Spinal cord (tissue), 9 donors: ENCODE measurements at regions not wholly inside any gene's neighbourhood (a gene's known extent, or its start where the extent isn't known, plus 50 kb on each side); places are given as distances from the start of the nearest gene placed in this dataset.
"Not testable (repeated sequence)": the region's sequence is repeated elsewhere in the genome, so short reads cannot be mapped to it uniquely, and the experiment has no call there.

Source experiments
- DNase-seq, 6 donors: peaks; one replicate each; pipeline versions ENCODE4 v3.0.0 to v3.0.0-alpha.2; 2013 to 2015; ENCODE audit warnings: low spot score in 6 of 6, low read depth in 4 of 6
- H3K27ac ChIP-seq: one replicate; pipeline ENCODE4 v1.5.1; 2013; ENCODE audit warnings: low read depth, low read length, control low read depth
- H3K27me3 ChIP-seq: one replicate; pipeline ENCODE4 v1.6.1; 2013; ENCODE audit warnings: low read length; ENCODE audit not compliant: control insufficient read depth, insufficient read depth
- H3K36me3 ChIP-seq: one replicate; pipeline ENCODE4 v1.6.1; 2013; ENCODE audit warnings: low read length; ENCODE audit not compliant: control insufficient read depth, insufficient read depth
- H3K4me1 ChIP-seq: one replicate; pipeline ENCODE4 v1.6.1; 2013; ENCODE audit warnings: low read length; ENCODE audit not compliant: control insufficient read depth, insufficient read depth
- H3K4me3 ChIP-seq: one replicate; pipeline ENCODE4 v1.5.1; 2013; ENCODE audit warnings: low read depth, low read length, control low read depth
- H3K9me3 ChIP-seq: one replicate; pipeline ENCODE4 v1.6.1; 2013; ENCODE audit warnings: low read length; ENCODE audit not compliant: control insufficient read depth, insufficient read depth
- WGBS: methylation state at CpG from one replicate; pipeline ENCODE4 v1.1.5; 2013; ENCODE audit warnings: missing lambda C conversion rate; ENCODE audit not compliant: insufficient coverage; 5-methylcytosine and 5-hydroxymethylcytosine counted together
- donor health status: healthy.

GRCh38 chr7:101753316-101753715 is 64.1 kb upstream of the CUX1 start:
- DNase-seq: no peak
- no peaks in the 10 kb centered on the region for H3K36me3 ChIP-seq
- H3K27ac ChIP-seq: no peak overlapping the region
- 74% methylated on average over 9 of the region's 10 CpGs for WGBS
- H3K4me3 ChIP-seq: no peak overlapping the region
- peaks cover 6% of the 10 kb centered on the region for H3K4me1 ChIP-seq
- H3K9me3 ChIP-seq: no peaks in the 10 kb centered on the region
- H3K27me3 ChIP-seq: peaks cover 7% of the 10 kb centered on the region

GRCh38 chr7:101754424-101755159 is 62.8 kb upstream of the CUX1 start:
- H3K4me3 ChIP-seq: peak overlapping the region; percentile 39
- peaks cover 7% of the 10 kb centered on the region for H3K27me3 ChIP-seq
- H3K36me3 ChIP-seq: no peaks in the 10 kb centered on the region
- H3K4me1 ChIP-seq: peaks cover 5% of the 10 kb centered on the region
- WGBS: 11% methylated on average over 16 of the region's 22 CpGs
- no peaks in the 10 kb centered on the region for H3K9me3 ChIP-seq
- H3K27ac ChIP-seq: peak overlapping the region; percentile 2
- peak in 4 of 6 donors; percentile 26 to 86 (median 56) for DNase-seq

DNA sequence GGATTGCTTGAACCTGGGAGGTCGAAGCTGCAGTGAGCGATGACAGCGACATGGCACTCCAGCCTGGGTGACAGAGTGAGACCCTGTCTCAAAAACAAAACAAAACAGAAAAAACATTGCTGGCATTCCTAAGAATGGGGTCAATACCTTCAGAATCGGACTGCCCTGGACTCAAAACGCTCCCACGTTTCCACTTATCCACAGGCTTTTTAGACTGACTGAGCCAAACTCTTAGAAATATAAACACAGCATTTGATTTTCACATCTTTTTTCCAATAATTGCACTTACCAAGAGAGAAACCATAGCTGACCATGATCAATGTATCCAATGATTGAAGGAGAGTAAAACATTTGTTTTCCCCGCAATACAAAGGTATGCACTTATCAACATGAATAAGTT is 59.5 kb upstream of the CUX1 start:
- H3K27ac ChIP-seq: no peak overlapping the region
- WGBS: 92% methylated on average over 6 of the region's 7 CpGs
- H3K4me1 ChIP-seq: peaks cover 5% of the 10 kb centered on the region
- peaks cover 7% of the 10 kb centered on the region for H3K27me3 ChIP-seq
- no peaks in the 10 kb centered on the region for H3K9me3 ChIP-seq
- H3K36me3 ChIP-seq: no peaks in the 10 kb centered on the region
- no peak overlapping the region for H3K4me3 ChIP-seq
- DNase-seq: no peak

DNA sequence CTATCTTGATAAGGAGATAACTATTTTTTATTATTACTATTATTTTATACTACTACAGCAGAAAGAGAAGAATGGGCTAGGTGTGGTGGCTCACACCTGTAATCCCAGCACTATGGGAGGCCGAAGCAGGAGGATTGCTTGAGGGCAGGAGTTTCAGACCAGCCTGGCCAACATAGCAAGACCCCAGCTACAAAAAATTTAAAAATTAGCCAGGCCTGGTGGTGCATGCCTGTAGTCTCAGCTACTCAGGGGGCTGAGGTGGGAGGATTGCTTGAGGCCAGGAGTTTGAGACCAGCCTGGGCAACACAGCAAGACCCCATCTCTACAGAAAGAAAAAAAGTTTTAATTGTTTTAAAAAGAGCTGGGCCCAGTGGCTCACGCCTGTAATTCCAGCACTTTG is 58.9 kb upstream of the CUX1 start:
- DNase-seq, H3K9me3 ChIP-seq, H3K36me3 ChIP-seq, H3K4me3 ChIP-seq, H3K4me1 ChIP-seq, H3K27me3 ChIP-seq, H3K27ac ChIP-seq: not testable (repeated sequence)
- WGBS: no CpG with 5 or more reads among the region's 2 CpGs

- no peaks in the 10 kb centered on the region for H3K27me3 ChIP-seq
- H3K9me3 ChIP-seq: no peaks in the 10 kb centered on the region
- peak in 2 of 6 donors; percentile 74 to 75 for DNase-seq
- H3K36me3 ChIP-seq: no peaks in the 10 kb centered on the region
- H3K27ac ChIP-seq: no peak overlapping the region
- 39% methylated on average over 6 of the region's 6 CpGs for WGBS
- no peak overlapping the region for H3K4me3 ChIP-seq
- H3K4me1 ChIP-seq: peaks cover 5% of the 10 kb centered on the region
Measured at GRCh38 chr7:101764221-101764620, 53.2 kb upstream of the CUX1 start.

GRCh38 chr7:101767544-101767943 is 49.9 kb upstream of the CUX1 start:
- WGBS: 70% methylated on average over 6 of the region's 6 CpGs
- Histone ChIP-seq H3K9me3 (no peaks in the 10 kb centered on the region), H3K27ac (no peak overlapping the region), H3K4me1 (peaks cover 5% of the 10 kb centered on the region), H3K27me3 (no peaks in the 10 kb centered on the region), H3K4me3 (no peak overlapping the region), H3K36me3 (no peaks in the 10 kb centered on the region)
- no peak for DNase-seq
